Neural progenitor cell (in vitro differentiated cells): ENCODE measurements at regions not wholly inside any gene's neighbourhood (a gene's known extent, or its start where the extent isn't known, plus 50 kb on each side); places are given as distances from the start of the nearest gene placed in this dataset.

Experiments used
- CTCF ChIP-seq: fragments of 200-600 bp; sonication (generic); IDR thresholded peaks from 2 replicates; pipeline ENCODE4 v1.5.1; 2017; ENCODE audit warnings: antibody characterized with exemption, mild to moderate bottlenecking
- EZH2 ChIP-seq: fragments of 200-600 bp; sonication (generic); IDR thresholded peaks from 2 replicates; pipeline ENCODE4 v1.6.1; 2017; ENCODE audit warnings: antibody characterized with exemption, mild to moderate bottlenecking, moderate library complexity

DNA sequence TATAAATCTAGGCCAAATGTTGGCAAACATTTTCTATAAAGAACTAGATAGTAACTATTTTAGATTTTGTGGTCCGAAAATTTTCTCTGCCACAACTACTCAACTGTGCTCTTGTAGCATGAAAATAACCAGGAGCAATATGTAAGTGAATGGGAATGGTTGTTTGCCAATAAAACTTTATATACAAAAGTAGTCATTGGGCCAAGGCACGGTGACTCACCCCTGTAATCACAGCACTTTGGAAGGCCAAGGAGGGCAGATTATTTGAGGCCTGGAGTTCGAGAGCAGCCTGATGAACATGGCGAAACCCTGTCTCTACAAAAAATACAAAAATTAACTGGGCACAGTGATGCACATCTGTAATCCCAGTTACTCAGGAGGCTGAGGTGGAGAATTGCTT, 617.1 kb downstream of the EPM2A start:
- TF ChIP-seq CTCF (no peak), EZH2 (no peak)
